ENCODE measurements at regions not wholly inside any gene's neighbourhood (a gene's known extent, or its start where the extent isn't known, plus 50 kb on each side); places are given as distances from the start of the nearest gene placed in this dataset.

GRCh38 chr10:28929942-28930341 lies 252.6 kb downstream of the BAMBI start:
- no peak for DNase-seq

- no peak for DNase-seq
These were observed 253.5 kb downstream of the BAMBI start for GRCh38 chr10:28930514-28931495.

GRCh38 chr10:28935061-28935460 lies 257.7 kb downstream of the BAMBI start:
- DNase-seq: no peak

GRCh38 chr10:28937959-28938358 lies 260.6 kb downstream of the BAMBI start:
- DNase-seq: no peak

- DNase-seq: no peak
These were observed 261.4 kb downstream of the BAMBI start for GRCh38 chr10:28938745-28939144.

GRCh38 chr10:28939281-28940157 lies 262.2 kb downstream of the BAMBI start:
- DNase-seq: peak; percentile 28

GRCh38 chr10:28940158-28940888 lies 263.0 kb downstream of the BAMBI start:
- no peak for DNase-seq

GRCh38 chr10:28942012-28942411 lies 264.7 kb downstream of the BAMBI start:
- no peak for DNase-seq

- DNase-seq: no peak
These were observed 268.6 kb downstream of the BAMBI start for GRCh38 chr10:28945959-28946358.

GRCh38 chr10:28946479-28946878 lies 269.2 kb downstream of the BAMBI start:
- no peak for DNase-seq

- no peak for DNase-seq
These were observed 269.9 kb downstream of the BAMBI start for GRCh38 chr10:28947171-28947570.

GRCh38 chr10:28948046-28948445 lies 270.7 kb downstream of the BAMBI start:
- DNase-seq: no peak

GRCh38 chr10:28949005-28950004 lies 272.0 kb downstream of the BAMBI start:
- DNase-seq: no peak

- no peak for DNase-seq
These were observed 274.2 kb downstream of the BAMBI start for GRCh38 chr10:28951484-28951883.

- no peak for DNase-seq
These were observed 275.2 kb downstream of the BAMBI start for GRCh38 chr10:28952523-28952922.

- DNase-seq: no peak
These were observed 276.9 kb downstream of the BAMBI start for GRCh38 chr10:28954211-28954610.

GRCh38 chr10:28958468-28958867 lies 281.1 kb downstream of the BAMBI start:
- no peak for DNase-seq

- no peak for DNase-seq
These were observed 282.7 kb downstream of the BAMBI start for GRCh38 chr10:28959850-28960501.

- DNase-seq: no peak
These were observed 285.4 kb downstream of the BAMBI start for GRCh38 chr10:28962768-28963167.

GRCh38 chr10:28963539-28964221 lies 286.4 kb downstream of the BAMBI start:
- no peak for DNase-seq

Data from skin of body (tissue), 1 donor.